A549 (cell line): ENCODE measurements at regions not wholly inside any gene's neighbourhood (a gene's known extent, or its start where the extent isn't known, plus 50 kb on each side); places are given as distances from the start of the nearest gene placed in this dataset.

Source experiments
- ATAC-seq, 2 experiments: fragments of 200-7000 bp in 1 of 2; fragments of >200 bp in 1 of 2; cut with Nextera tagmentation in 1 of 2; cut with Tn5 transposase in 1 of 2; 3 replicates each; pipeline versions ENCODE4 v1.8.0 to v1.9.1; 2018 to 2020; ENCODE audit warnings: mild to moderate bottlenecking in 1 of 2, moderate library complexity in 1 of 2
- CTCF ChIA-PET: fragments of 300-600 bp; sonication (Branson Sonifier 250); formaldehyde crosslinking; extraction: SDS; loops from one replicate; lab custom pipeline; 2021; ENCODE audit warnings: antibody characterized with exemption, inconsistent platforms; lab: Yijun Ruan, JAX
- POLR2A ChIA-PET: fragments of 350-600 bp; formaldehyde crosslinking; extraction: SDS; loops from one replicate; lab custom pipeline; 2021; ENCODE audit warnings: antibody characterized with exemption, inconsistent platforms; lab: Yijun Ruan, JAX
- DNase-seq, 2 experiments: peaks; one replicate each; pipeline versions ENCODE4 v3.0.0 to v3.0.0-alpha.2; 2011 to 2016; ENCODE audit warnings: low read depth in 1 of 2, low spot score in 1 of 2
- FAIRE-seq: peaks from 2 replicates; lab custom pipeline; 2011; peaks lifted over from hg19 to GRCh38; lab: Jason Lieb, UNC
- H3K27ac ChIP-seq, 2 experiments: fragments of >200 bp; sonication (Bioruptor Twin); formaldehyde crosslinking; 3 replicates each; pipeline ENCODE4 v1.5.1; 2016 to 2017
- H3K4me1 ChIP-seq: fragments of >200 bp; sonication (Bioruptor Twin); formaldehyde crosslinking; 3 replicates; pipeline ENCODE4 v1.6.1; 2016
- H3K4me2 ChIP-seq: fragments of >200 bp; sonication (Bioruptor Twin); formaldehyde crosslinking; 3 replicates; pipeline ENCODE4 v1.6.1; 2016
- H3K4me3 ChIP-seq: fragments of >200 bp; sonication (Bioruptor Twin); formaldehyde crosslinking; 3 replicates; pipeline ENCODE4 v1.5.1; 2016
- H3K9me3 ChIP-seq: fragments of >200 bp; sonication (Bioruptor Twin); formaldehyde crosslinking; 3 replicates; pipeline ENCODE4 v1.6.1; 2016
- BHLHE40 ChIP-seq: IDR thresholded peaks from 2 replicates; pipeline ENCODE4 v1.6.1; 2012; ENCODE audit warnings: low read depth, low read length, inconsistent platforms
- CBX2 ChIP-seq: fragments of 200-600 bp; sonication (generic); IDR thresholded peaks from 2 replicates; pipeline ENCODE4 v1.6.1; 2016; ENCODE audit warnings: low read depth, mild to moderate bottlenecking, borderline replicate concordance
- CHD2 ChIP-seq: fragments of 150-350 bp; IDR thresholded peaks from 2 replicates; pipeline ENCODE4 v1.6.1; 2014; ENCODE audit warnings: low read length; ENCODE audit not compliant: partially characterized antibody
- EHF ChIP-seq: fragments of 250-450 bp; sonication (Bioruptor Pico); IDR thresholded peaks from 2 replicates; pipeline ENCODE4 v1.5.0; 2020; ENCODE audit warnings: mild to moderate bottlenecking
- EHMT2 ChIP-seq: fragments of 200-600 bp; sonication (generic); IDR thresholded peaks from 2 replicates; pipeline ENCODE4 v1.6.1; 2016; ENCODE audit warnings: antibody characterized with exemption, low read depth, mild to moderate bottlenecking, moderate library complexity
- ESRRA ChIP-seq: fragments of 150-350 bp; IDR thresholded peaks from 2 replicates; pipeline ENCODE4 v1.6.1; 2014; ENCODE audit warnings: mild to moderate bottlenecking, low read length, borderline replicate concordance
- FOSL2 ChIP-seq, 2 experiments: fragments of 450-650 bp in 1 of 2; fragments of >200 bp in 1 of 2; sonication (Bioruptor Twin) in 1 of 2; formaldehyde crosslinking; IDR thresholded peaks; 2 replicates each; pipeline versions ENCODE4 v1.5.0 to v1.6.1; 2016 to 2020; ENCODE audit warnings: mild to moderate bottlenecking in 1 of 2, moderate library complexity in 1 of 2
- FOXS1 ChIP-seq: fragments of 250-450 bp; sonication (Bioruptor Pico); IDR thresholded peaks from 2 replicates; pipeline ENCODE4 v1.5.0; 2020; ENCODE audit warnings: mild to moderate bottlenecking, moderate library complexity
- GATA3 ChIP-seq: IDR thresholded peaks from 2 replicates; pipeline ENCODE4 v1.6.1; 2012; ENCODE audit warnings: borderline replicate concordance
- HDAC2 ChIP-seq: fragments of 200-600 bp; sonication (generic); IDR thresholded peaks from 2 replicates; pipeline ENCODE4 v1.6.1; 2016
- HEYL ChIP-seq: fragments of 250-450 bp; sonication (Bioruptor Pico); IDR thresholded peaks from 2 replicates; pipeline ENCODE4 v1.8.0; 2021; ENCODE audit warnings: mild to moderate bottlenecking, moderate library complexity
- HOXB13 ChIP-seq: fragments of 250-450 bp; sonication (Bioruptor Pico); IDR thresholded peaks from 2 replicates; pipeline ENCODE4 v1.5.0; 2020; ENCODE audit warnings: low read depth, mild to moderate bottlenecking, moderate library complexity
- JUNB ChIP-seq: fragments of >200 bp; sonication (Bioruptor Twin); formaldehyde crosslinking; IDR thresholded peaks from 2 replicates; pipeline ENCODE4 v1.6.1; 2016
- NFE2L2 ChIP-seq: fragments of 150-350 bp; conservative IDR thresholded peaks from 2 replicates; pipeline ENCODE4 v1.6.1; 2014; ENCODE audit warnings: low read length
- NR3C1 ChIP-seq: fragments of >200 bp; sonication (Bioruptor Twin); formaldehyde crosslinking; IDR thresholded peaks from 3 replicates; pipeline ENCODE4 v1.6.1; 2017
- POLR2A ChIP-seq: IDR thresholded peaks from 2 replicates; pipeline ENCODE4 v1.6.1; 2012; ENCODE audit warnings: mild to moderate bottlenecking, low read length
- RARB ChIP-seq: fragments of 250-450 bp; sonication (Bioruptor Pico); IDR thresholded peaks from 2 replicates; pipeline ENCODE4 v1.8.0; 2021; ENCODE audit warnings: mild to moderate bottlenecking, moderate library complexity
- RFX5 ChIP-seq: fragments of 450-650 bp; IDR thresholded peaks from 2 replicates; pipeline ENCODE4 v1.7.1; 2014; ENCODE audit warnings: antibody characterized with exemption, mild to moderate bottlenecking, moderate library complexity
- RNF2 ChIP-seq: fragments of 200-600 bp; sonication (generic); IDR thresholded peaks from 2 replicates; pipeline ENCODE4 v1.6.1; 2016; ENCODE audit warnings: low read depth, mild to moderate bottlenecking, antibody characterized with exemption, moderate library complexity, borderline replicate concordance
- SMC3 ChIP-seq: fragments of >200 bp; sonication (Bioruptor Twin); formaldehyde crosslinking; IDR thresholded peaks from 3 replicates; pipeline ENCODE4 v1.6.1; 2018; ENCODE audit warnings: inconsistent platforms
- SREBF2 ChIP-seq: fragments of 450-650 bp; IDR thresholded peaks from 2 replicates; pipeline ENCODE4 v1.6.1; 2014; ENCODE audit warnings: mild to moderate bottlenecking, moderate library complexity
- ZC3H11A ChIP-seq: fragments of 450-650 bp; IDR thresholded peaks from 2 replicates; pipeline ENCODE4 v1.6.1; 2014; ENCODE audit warnings: antibody characterized with exemption, mild to moderate bottlenecking
- ZFP36 ChIP-seq: fragments of 450-650 bp; IDR thresholded peaks from 2 replicates; pipeline ENCODE4 v1.6.1; 2014; ENCODE audit warnings: borderline replicate concordance; ENCODE audit not compliant: partially characterized antibody
- WGBS: methylation state at CpG from one replicate; pipeline ENCODE4 v1.1.6; 2017; ENCODE audit errors: missing lambda C conversion rate; 5-methylcytosine and 5-hydroxymethylcytosine counted together
- TF ChIP-seq, protein P1 (sequence below): IDR thresholded peaks from 2 replicates; pipeline ENCODE4 v1.6.1; 2012; ENCODE audit warnings: low read depth, borderline replicate concordance
- TF ChIP-seq, protein P2 (sequence below): fragments of 200-600 bp; sonication (generic); IDR thresholded peaks from 2 replicates; pipeline ENCODE4 v1.6.1; 2016; ENCODE audit warnings: antibody characterized with exemption, mild to moderate bottlenecking, moderate library complexity
- TF ChIP-seq, protein P3 (sequence below): IDR thresholded peaks from 2 replicates; pipeline ENCODE4 v1.6.1; 2012

DNA sequence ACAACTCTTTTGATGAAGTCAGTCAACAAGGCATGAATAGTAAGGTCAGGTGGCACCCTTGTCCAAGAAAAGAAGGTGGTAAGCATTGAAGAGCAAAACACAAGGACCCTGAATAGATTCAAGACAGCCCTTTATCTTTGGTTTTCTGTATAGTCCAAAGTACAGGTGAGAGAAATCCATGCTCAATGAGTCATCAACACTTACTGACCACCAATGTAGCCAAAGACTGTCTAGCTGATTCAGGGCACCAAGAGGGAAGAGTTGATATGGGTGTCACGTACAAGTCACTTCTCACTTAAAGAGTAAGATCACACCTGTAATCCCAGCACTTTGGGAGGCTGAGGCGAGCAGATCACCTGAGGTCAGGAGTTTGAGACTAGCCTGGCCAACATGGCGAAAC lies 528.3 kb downstream of the CD83 start:
- TF ChIP-seq ZFP36 (no peak), FOSL2 (IDR thresholded peaks at IDR 0.05) (no peak), FOSL2 (CRISPR knock-in tag; IDR thresholded peaks at IDR 0.05) (0 out of 2 replicates have a peak, but pooled peaks have one; percentile 19)
- Histone ChIP-seq H3K4me2 (0 out of 3 replicates have a peak overlapping the region, but pooled peaks have one; percentile 17), H3K27ac (no peak overlapping the region), H3K9me3 (no peaks in the 10 kb centered on the region), H3K4me3 (no peak overlapping the region), H3K4me1 (peaks cover 10% of the 10 kb centered on the region; the same call in 1 of the 3 replicates)
- whole genome bisulfite sequencing = 81% methylated on average over 3 of the region's 3 CpGs
- no peak for ATAC-seq
- POLR2A ChIA-PET = no interaction called here
- CTCF ChIA-PET = no interaction called here
- no peak for DNase-seq
- FAIRE-seq = no peak

DNA sequence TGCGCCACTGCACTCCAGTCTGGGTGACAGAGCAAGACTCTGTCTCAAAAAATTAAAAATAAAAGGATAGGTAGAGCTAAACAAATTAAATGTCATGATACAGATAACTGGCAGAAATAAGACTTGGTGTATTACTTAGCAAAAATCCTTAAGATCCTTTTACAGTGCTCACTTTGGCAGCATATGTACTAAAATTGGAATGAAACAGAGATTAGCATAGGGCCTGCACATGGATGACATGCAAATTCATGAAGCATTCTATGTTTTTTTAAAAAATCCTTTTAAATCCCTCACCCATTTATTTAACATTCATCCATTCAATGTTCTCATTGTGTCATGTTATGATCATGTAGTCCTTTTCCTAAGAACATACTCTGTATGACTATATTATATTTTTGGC lies 528.8 kb downstream of the CD83 start:
- ATAC-seq = no peak
- Histone ChIP-seq H3K4me2 (no peak overlapping the region), H3K9me3 (no peaks in the 10 kb centered on the region), H3K4me3 (no peak overlapping the region), H3K27ac (no peak overlapping the region), H3K4me1 (peaks cover 10% of the 10 kb centered on the region; the same call in 1 of the 3 replicates)
- ChIA-PET POLR2A (no interaction called here), CTCF (no interaction called here)
- WGBS = 94% methylated on average over 1 of the region's 1 CpG
- DNase-seq = no peak
- TF ChIP-seq CHD2 (no peak), HEYL (no peak), BHLHE40 (no peak), SREBF2 (no peak), POLR2A (no peak), SMC3 (no peak), RFX5 (no peak), RARB (CRISPR knock-in tag) (no peak), FOXS1 (no peak), NR3C1 (no peak), EHMT2 (no peak)
- TF ChIP-seq, protein P1, sequence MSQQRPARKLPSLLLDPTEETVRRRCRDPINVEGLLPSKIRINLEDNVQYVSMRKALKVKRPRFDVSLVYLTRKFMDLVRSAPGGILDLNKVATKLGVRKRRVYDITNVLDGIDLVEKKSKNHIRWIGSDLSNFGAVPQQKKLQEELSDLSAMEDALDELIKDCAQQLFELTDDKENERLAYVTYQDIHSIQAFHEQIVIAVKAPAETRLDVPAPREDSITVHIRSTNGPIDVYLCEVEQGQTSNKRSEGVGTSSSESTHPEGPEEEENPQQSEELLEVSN = no peak
- TF ChIP-seq, protein P2, sequence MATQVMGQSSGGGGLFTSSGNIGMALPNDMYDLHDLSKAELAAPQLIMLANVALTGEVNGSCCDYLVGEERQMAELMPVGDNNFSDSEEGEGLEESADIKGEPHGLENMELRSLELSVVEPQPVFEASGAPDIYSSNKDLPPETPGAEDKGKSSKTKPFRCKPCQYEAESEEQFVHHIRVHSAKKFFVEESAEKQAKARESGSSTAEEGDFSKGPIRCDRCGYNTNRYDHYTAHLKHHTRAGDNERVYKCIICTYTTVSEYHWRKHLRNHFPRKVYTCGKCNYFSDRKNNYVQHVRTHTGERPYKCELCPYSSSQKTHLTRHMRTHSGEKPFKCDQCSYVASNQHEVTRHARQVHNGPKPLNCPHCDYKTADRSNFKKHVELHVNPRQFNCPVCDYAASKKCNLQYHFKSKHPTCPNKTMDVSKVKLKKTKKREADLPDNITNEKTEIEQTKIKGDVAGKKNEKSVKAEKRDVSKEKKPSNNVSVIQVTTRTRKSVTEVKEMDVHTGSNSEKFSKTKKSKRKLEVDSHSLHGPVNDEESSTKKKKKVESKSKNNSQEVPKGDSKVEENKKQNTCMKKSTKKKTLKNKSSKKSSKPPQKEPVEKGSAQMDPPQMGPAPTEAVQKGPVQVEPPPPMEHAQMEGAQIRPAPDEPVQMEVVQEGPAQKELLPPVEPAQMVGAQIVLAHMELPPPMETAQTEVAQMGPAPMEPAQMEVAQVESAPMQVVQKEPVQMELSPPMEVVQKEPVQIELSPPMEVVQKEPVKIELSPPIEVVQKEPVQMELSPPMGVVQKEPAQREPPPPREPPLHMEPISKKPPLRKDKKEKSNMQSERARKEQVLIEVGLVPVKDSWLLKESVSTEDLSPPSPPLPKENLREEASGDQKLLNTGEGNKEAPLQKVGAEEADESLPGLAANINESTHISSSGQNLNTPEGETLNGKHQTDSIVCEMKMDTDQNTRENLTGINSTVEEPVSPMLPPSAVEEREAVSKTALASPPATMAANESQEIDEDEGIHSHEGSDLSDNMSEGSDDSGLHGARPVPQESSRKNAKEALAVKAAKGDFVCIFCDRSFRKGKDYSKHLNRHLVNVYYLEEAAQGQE = no peak
- no peak for FAIRE-seq

DNA sequence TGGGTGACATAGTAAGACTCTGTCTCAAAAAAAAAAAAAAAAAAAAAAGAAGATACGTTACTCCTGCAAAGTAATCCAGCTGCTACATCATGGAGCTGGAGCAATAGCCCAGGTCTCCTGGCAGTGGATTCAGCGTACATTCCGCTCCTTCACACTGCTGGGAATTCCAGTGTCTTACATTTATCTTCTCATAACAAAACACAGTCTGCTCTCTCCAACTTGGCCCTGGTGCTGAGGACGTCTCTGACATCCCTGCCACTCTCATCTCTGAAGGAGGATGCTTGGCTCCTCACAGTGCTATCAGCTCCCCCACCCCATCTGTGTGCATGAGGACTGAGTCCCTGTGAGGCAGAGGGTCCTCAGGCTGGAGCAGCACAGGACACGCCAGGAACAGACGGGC lies 529.8 kb downstream of the CD83 start:
- ChIA-PET CTCF (no interaction called here), POLR2A (no interaction called here)
- ATAC-seq = no peak
- H3K4me3 ChIP-seq = no peak overlapping the region
- H3K27ac ChIP-seq = no peak overlapping the region
- 90% methylated on average over 6 of the region's 6 CpGs for WGBS
- no peak for FAIRE-seq
- no peaks in the 10 kb centered on the region for H3K9me3 ChIP-seq
- no peak overlapping the region for H3K4me2 ChIP-seq
- TF ChIP-seq ZC3H11A = no peak
- no peak for TF ChIP-seq RFX5
- TF ChIP-seq POLR2A = no peak
- no peak for TF ChIP-seq RARB (CRISPR knock-in tag)
- no peak for TF ChIP-seq SREBF2
- TF ChIP-seq HDAC2 = no peak
- TF ChIP-seq JUNB = no peak
- DNase-seq = no peak
- H3K4me1 ChIP-seq = peaks cover 10% of the 10 kb centered on the region; the same call in 1 of the 3 replicates

DNA sequence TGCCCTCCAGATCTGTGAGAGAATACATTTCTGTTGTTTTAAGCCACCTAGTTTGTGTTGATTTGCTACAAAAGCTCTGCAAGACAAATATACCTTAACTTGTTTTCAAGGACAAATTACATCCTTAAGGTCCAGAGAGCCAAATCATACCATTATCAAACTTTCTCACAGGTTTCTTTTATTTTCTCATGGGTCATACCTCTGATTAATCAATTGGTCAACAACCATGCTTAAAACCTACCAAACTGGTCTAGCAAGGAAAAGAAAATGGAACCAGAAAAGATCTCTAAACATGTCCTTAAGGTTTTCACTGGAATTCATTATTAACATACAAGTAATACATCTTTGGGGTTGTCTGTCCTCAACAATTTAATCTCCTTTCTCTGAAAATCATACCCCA lies 535.0 kb downstream of the CD83 start:
- no peak overlapping the region for H3K4me3 ChIP-seq
- ChIA-PET POLR2A (no interaction called here), CTCF (no interaction called here)
- no peak for TF ChIP-seq RNF2
- TF ChIP-seq NFE2L2 = no peak
- TF ChIP-seq HOXB13 = no peak
- TF ChIP-seq ZC3H11A = no peak
- no peak for TF ChIP-seq EHF
- TF ChIP-seq, protein P3, sequence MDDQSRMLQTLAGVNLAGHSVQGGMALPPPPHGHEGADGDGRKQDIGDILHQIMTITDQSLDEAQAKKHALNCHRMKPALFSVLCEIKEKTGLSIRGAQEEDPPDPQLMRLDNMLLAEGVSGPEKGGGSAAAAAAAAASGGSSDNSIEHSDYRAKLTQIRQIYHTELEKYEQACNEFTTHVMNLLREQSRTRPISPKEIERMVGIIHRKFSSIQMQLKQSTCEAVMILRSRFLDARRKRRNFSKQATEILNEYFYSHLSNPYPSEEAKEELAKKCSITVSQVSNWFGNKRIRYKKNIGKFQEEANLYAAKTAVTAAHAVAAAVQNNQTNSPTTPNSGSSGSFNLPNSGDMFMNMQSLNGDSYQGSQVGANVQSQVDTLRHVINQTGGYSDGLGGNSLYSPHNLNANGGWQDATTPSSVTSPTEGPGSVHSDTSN = no peak
- TF ChIP-seq ESRRA = no peak
- no peak for TF ChIP-seq ZFP36
- no peak for TF ChIP-seq CBX2
- TF ChIP-seq GATA3 = no peak
- FAIRE-seq (no peak), ATAC-seq (no peak), DNase-seq (no peak)
- H3K9me3 ChIP-seq = no peaks in the 10 kb centered on the region
- H3K4me1 ChIP-seq = no peaks in the 10 kb centered on the region
- H3K4me2 ChIP-seq = no peak overlapping the region
- no peak overlapping the region for H3K27ac ChIP-seq
